BLaER1 treated with 17β-estradiol and CSF1 and Interleukin-3, amounts not matched to agents 10 nM and 100 nM (cell line): ENCODE measurements at regions not wholly inside any gene's neighbourhood (a gene's known extent, or its start where the extent isn't known, plus 50 kb on each side); places are given as distances from the start of the nearest gene placed in this dataset.

ENCODE experiments used
- H3K27ac ChIP-seq, 11 experiments: shearing (Covaris generic); formaldehyde crosslinking; 2 replicates each; pipeline ENCODE4 v1.8.1; 2022
- H3K27me3 ChIP-seq, 11 experiments: shearing (Covaris generic); formaldehyde crosslinking; 2 replicates each; pipeline ENCODE4 v1.8.1; 2022
- H3K36me3 ChIP-seq, 11 experiments: shearing (Covaris generic); formaldehyde crosslinking; 2 replicates each; pipeline ENCODE4 v1.8.1; 2022
- H3K4me1 ChIP-seq, 10 experiments: shearing (Covaris generic); formaldehyde crosslinking; 2 replicates each; pipeline ENCODE4 v1.8.1; 2022
- H3K4me2 ChIP-seq, 11 experiments: shearing (Covaris generic); formaldehyde crosslinking; 2 replicates each; pipeline ENCODE4 v1.8.1; 2022
- H3K4me3 ChIP-seq, 10 experiments: shearing (Covaris generic); formaldehyde crosslinking; 2 replicates each; pipeline ENCODE4 v1.8.1; 2022
- H3K9ac ChIP-seq, 11 experiments: shearing (Covaris generic); formaldehyde crosslinking; 2 replicates each; pipeline ENCODE4 v1.8.1; 2022
- H3K9me3 ChIP-seq, 11 experiments: shearing (Covaris generic); formaldehyde crosslinking; replicated peaks in 1 of 11; 2 replicates each; pipeline ENCODE4 v1.8.1; 2022
- H4K20me1 ChIP-seq, 11 experiments: shearing (Covaris generic); formaldehyde crosslinking; 2 replicates each; pipeline ENCODE4 v1.8.1; 2022
- Cebpa-rat ChIP-seq, 11 experiments: shearing (Covaris generic); IDR thresholded peaks; 2 replicates each; pipeline ENCODE4 v1.8.1; 2022

DNA sequence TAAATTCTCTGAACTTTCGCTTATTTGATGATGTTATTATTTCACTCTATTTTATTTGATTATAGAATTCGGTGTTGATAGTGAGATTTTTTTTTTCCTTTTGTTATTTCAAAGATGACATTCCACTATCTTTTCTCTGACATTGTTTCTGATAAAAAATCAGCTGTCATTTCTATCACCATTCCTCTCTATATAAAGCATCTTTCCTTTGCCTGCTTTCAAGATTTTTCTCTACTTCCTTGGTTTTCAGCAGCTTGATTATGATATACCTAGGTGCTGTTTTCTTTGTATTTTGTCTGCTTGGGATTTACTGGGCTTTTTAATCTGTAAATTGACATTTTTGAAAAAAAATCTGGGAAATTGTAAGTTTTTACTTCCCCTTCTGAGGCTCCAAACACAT is 344.0 kb downstream of the HLX start:
- Histone ChIP-seq H3K4me3 (no peak overlapping the region), H3K4me2 (no peak overlapping the region), H3K9ac (no peak overlapping the region), H3K27ac (no peak overlapping the region), H3K9me3 (peaks cover 0 to 20% (median 6%) of the 10 kb centered on the region in 11 experiments; a peak in 8 of 22 replicates), H4K20me1 (no peaks in the 10 kb centered on the region), H3K4me1 (no peaks in the 10 kb centered on the region), H3K27me3 (no peaks in the 10 kb centered on the region), H3K36me3 (no peaks in the 10 kb centered on the region)
- TF ChIP-seq Cebpa-rat (IDR thresholded peaks at IDR 0.05) = no peak

DNA sequence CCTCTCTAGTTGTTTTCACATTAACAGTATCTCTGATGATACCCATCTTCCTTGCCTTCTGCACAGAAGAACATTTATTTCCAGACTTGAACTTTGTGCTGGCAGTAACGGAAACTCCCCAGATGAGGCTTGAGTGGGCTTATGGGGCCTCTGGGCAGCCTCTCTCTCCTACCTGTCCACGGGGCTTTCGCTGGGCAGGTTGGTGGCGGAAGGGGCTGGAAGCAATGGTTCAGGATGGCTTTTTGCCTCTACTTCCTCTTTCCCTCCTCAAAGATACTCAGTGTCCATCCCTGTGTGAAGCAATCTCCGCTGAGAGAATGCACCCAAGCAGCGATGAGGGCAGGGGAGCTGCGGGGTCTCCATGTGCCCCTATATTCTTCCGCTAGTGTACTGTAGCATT is 348.2 kb downstream of the HLX start:
- Histone ChIP-seq H3K9me3 (peaks cover 0 to 20% (median 6%) of the 10 kb centered on the region in 11 experiments; a peak in 8 of 22 replicates), H4K20me1 (no peaks in the 10 kb centered on the region), H3K36me3 (no peaks in the 10 kb centered on the region), H3K9ac (no peak overlapping the region), H3K4me2 (no peak overlapping the region), H3K4me3 (no peak overlapping the region), H3K27ac (no peak overlapping the region), H3K4me1 (peaks cover 0 to 6% (median 0%) of the 10 kb centered on the region in 10 experiments; a peak in 5 of 20 replicates), H3K27me3 (no peaks in the 10 kb centered on the region)
- no peak for TF ChIP-seq Cebpa-rat (IDR thresholded peaks at IDR 0.05)

DNA sequence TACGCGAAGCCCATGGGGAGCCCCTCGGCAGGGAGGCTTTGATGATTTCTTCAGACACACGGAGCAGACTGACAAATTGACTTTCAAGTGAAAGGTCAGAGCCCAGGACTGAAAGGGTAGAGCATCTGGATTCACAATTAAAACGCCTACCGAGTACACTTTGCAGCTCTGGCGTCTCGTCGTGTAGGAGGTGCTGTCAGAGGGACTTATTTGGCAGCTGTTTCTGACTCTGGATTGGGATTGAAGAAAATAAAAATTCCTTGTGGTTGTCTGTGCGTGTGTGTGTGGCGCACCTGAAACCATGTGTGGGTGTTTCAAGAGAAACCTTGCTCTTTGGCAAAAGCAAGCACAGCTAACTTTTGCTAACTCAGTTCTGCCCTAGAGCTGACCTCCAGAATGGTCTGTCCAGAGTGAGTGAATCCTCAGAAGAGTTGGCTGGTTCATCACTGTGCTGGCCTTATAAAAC is 348.7 kb downstream of the HLX start:
- H3K27me3 ChIP-seq = no peaks in the 10 kb centered on the region
- no peak for TF ChIP-seq Cebpa-rat (IDR thresholded peaks at IDR 0.05)
- H4K20me1 ChIP-seq = no peaks in the 10 kb centered on the region
- H3K27ac ChIP-seq = no peak overlapping the region
- peaks cover 0 to 20% (median 6%) of the 10 kb centered on the region in 11 experiments; a peak in 8 of 22 replicates for H3K9me3 ChIP-seq
- no peak overlapping the region for H3K9ac ChIP-seq
- no peak overlapping the region for H3K4me2 ChIP-seq
- H3K4me1 ChIP-seq = peaks cover 0 to 6% (median 0%) of the 10 kb centered on the region in 10 experiments; a peak in 5 of 20 replicates
- H3K4me3 ChIP-seq = no peak overlapping the region
- no peaks in the 10 kb centered on the region for H3K36me3 ChIP-seq

DNA sequence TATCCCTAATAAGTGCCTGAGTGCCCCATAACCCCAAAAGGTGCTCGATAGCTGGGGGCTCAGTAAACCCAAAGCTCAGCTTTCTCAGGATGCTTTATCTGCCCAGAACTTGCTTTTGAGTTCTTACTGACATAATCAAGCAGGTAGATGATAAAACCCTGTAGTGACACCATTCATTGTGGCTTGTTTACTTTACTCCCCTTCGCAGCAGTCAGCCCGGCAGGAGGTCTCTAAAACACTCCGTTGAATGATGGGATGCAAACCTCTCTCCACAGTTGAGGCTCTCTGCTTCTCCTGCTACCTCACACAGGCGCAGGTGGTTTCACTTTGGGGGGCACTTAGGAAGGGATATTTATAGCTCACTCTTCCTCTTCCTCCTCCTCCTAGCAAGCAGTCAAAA is 349.4 kb downstream of the HLX start:
- peak overlapping the region in 1 of 11 experiments; percentile 37; a peak in 1 of 22 replicates for H3K4me2 ChIP-seq
- no peaks in the 10 kb centered on the region for H3K36me3 ChIP-seq
- H4K20me1 ChIP-seq = no peaks in the 10 kb centered on the region
- H3K27ac ChIP-seq = no peak overlapping the region
- peaks cover 0 to 20% (median 7%) of the 10 kb centered on the region in 11 experiments; a peak in 14 of 22 replicates for H3K9me3 ChIP-seq
- no peak overlapping the region for H3K4me3 ChIP-seq
- peaks cover 0 to 6% (median 0%) of the 10 kb centered on the region in 10 experiments; a peak in 5 of 20 replicates for H3K4me1 ChIP-seq
- H3K27me3 ChIP-seq = no peaks in the 10 kb centered on the region
- TF ChIP-seq Cebpa-rat (IDR thresholded peaks at IDR 0.05) = no peak
- H3K9ac ChIP-seq = no peak overlapping the region

DNA sequence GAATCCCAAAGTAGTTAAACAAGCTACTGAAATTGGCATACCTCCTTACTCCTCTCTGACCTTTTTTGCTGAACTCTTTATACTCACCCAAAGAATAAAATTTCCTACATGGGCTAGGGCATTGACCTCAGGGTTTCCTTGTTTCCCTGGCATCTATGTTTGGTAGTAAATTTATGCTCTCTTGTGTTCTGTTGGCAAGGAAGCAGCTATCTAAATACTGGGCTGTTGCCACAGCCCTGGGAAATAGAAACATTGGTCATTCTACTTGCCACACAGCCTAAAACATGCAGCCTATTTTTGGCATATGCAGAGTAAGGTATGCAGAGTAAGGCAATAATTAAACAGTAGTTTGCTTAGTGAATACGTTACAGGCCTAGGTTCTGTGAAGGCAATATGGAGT is 351.4 kb downstream of the HLX start:
- H3K27ac ChIP-seq = no peak overlapping the region
- no peaks in the 10 kb centered on the region for H3K36me3 ChIP-seq
- no peaks in the 10 kb centered on the region for H3K27me3 ChIP-seq
- H3K4me2 ChIP-seq = no peak overlapping the region
- peaks cover 0 to 6% (median 0%) of the 10 kb centered on the region in 10 experiments; a peak in 5 of 20 replicates for H3K4me1 ChIP-seq
- H3K4me3 ChIP-seq = no peak overlapping the region
- H4K20me1 ChIP-seq = no peaks in the 10 kb centered on the region
- H3K9me3 ChIP-seq = peaks cover 0 to 12% (median 8%) of the 10 kb centered on the region in 11 experiments; a peak in 13 of 22 replicates
- no peak for TF ChIP-seq Cebpa-rat (IDR thresholded peaks at IDR 0.05)
- no peak overlapping the region for H3K9ac ChIP-seq

DNA sequence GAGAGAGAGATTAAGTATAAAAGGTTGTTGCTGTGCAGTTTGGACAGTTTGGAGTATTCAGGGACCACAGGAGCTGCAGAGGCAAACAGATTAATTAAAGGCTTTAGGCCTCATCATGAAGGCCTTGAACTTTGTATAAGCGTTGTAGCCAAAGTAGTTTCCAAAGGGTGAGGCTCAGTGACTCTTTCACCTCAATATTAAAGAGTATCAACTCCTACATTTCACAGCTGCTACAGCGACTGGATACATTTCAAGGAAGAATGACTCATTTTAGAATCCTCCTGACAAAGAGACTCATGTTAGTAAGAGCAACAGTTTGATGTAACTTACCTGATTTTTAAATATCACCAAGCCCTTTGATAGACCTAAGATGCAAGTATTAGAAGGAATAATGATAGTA is 355.5 kb downstream of the HLX start:
- no peaks in the 10 kb centered on the region for H3K27me3 ChIP-seq
- no peaks in the 10 kb centered on the region for H3K36me3 ChIP-seq
- 0 out of 20 replicates have a peak, but pooled peaks cover 0 to 5% (median 0%) of the 10 kb centered on the region in 10 experiments for H3K4me1 ChIP-seq
- no peak overlapping the region for H3K4me3 ChIP-seq
- H3K9me3 ChIP-seq = peaks cover 0 to 19% (median 8%) of the 10 kb centered on the region in 11 experiments; a peak in 13 of 22 replicates
- TF ChIP-seq Cebpa-rat (IDR thresholded peaks at IDR 0.05) = no peak
- H4K20me1 ChIP-seq = no peaks in the 10 kb centered on the region
- no peak overlapping the region for H3K4me2 ChIP-seq
- H3K27ac ChIP-seq = no peak overlapping the region
- H3K9ac ChIP-seq = no peak overlapping the region

DNA sequence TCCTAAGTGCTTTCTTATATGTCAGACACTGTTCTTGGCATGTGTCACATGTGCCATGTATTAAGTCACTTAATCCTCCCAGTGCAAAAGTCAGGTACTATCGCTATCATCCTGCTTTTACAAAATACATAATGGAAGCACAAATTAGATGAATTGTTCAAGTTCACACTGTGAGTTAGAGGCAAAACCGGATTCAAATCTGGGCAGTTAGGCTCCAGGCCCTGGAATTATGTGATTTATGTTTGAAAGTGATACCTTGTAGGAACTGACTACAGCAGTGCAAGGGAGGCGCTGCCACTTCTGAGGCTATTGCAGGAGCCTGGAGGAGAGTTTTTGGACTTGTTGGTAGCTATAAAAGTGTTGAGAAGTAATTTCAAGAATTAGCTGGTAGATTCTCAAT is 358.3 kb downstream of the HLX start:
- no peak for TF ChIP-seq Cebpa-rat (IDR thresholded peaks at IDR 0.05)
- no peaks in the 10 kb centered on the region for H3K36me3 ChIP-seq
- H4K20me1 ChIP-seq = no peaks in the 10 kb centered on the region
- H3K27me3 ChIP-seq = no peaks in the 10 kb centered on the region
- no peak overlapping the region for H3K27ac ChIP-seq
- no peak overlapping the region for H3K4me2 ChIP-seq
- H3K9ac ChIP-seq = no peak overlapping the region
- peaks cover 0 to 19% (median 8%) of the 10 kb centered on the region in 11 experiments; a peak in 13 of 22 replicates for H3K9me3 ChIP-seq
- H3K4me3 ChIP-seq = no peak overlapping the region
- peaks cover 0 to 6% (median 0%) of the 10 kb centered on the region in 10 experiments; a peak in 1 of 20 replicates for H3K4me1 ChIP-seq

DNA sequence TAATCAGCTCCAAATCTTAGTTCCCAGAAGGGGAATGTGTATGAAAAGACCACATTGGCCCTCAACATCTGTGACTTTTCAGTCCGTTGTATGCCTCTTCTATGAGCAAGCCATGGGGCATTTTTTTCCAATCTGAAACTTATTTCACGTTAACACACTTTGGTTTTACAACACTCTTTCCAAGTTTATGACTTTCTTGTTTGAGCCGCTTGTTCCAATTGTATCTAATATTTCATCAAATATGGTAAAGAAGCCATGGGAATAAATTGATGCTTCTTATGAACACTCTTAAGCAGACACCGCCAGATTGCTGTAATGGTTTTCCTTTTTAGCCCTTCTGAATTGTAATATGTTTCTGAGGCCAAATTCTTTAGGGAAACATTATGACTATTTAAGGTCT is 359.9 kb downstream of the HLX start:
- Histone ChIP-seq H3K9ac (no peak overlapping the region), H3K27me3 (no peaks in the 10 kb centered on the region), H3K27ac (no peak overlapping the region), H4K20me1 (no peaks in the 10 kb centered on the region), H3K9me3 (peaks cover 0 to 8% (median 0%) of the 10 kb centered on the region in 11 experiments; a peak in 2 of 22 replicates), H3K4me1 (peaks cover 0 to 6% (median 0%) of the 10 kb centered on the region in 10 experiments; a peak in 1 of 20 replicates), H3K36me3 (no peaks in the 10 kb centered on the region), H3K4me2 (0 out of 22 replicates have a peak overlapping the region, but pooled peaks of 1 of the 11 experiments have one; percentile 13), H3K4me3 (no peak overlapping the region)
- no peak for TF ChIP-seq Cebpa-rat (IDR thresholded peaks at IDR 0.05)

DNA sequence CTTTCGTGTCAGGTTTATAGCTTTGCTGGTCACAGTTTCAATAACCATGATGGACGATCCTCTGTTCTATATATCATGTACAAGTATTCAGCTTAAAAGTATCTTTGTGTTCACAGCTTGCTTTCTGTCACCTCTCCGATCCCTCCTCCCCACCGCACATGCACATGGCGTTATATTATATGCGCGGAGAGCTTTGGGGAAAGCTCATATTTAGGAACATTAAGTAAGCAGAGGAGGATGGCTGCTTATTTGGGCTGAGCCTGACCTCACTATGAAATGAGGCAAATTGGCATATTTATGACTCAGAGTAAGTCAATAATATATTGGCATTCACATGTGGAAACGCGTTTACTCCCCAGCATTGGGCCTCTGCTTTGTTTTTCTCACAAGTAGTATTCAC is 360.5 kb downstream of the HLX start:
- no peaks in the 10 kb centered on the region for H3K27me3 ChIP-seq
- H4K20me1 ChIP-seq = no peaks in the 10 kb centered on the region
- no peak overlapping the region for H3K9ac ChIP-seq
- peaks cover 0 to 6% (median 0%) of the 10 kb centered on the region in 10 experiments; a peak in 1 of 20 replicates for H3K4me1 ChIP-seq
- H3K9me3 ChIP-seq = 0 out of 22 replicates have a peak, but pooled peaks cover 0 to 8% (median 0%) of the 10 kb centered on the region in 11 experiments
- TF ChIP-seq Cebpa-rat (IDR thresholded peaks at IDR 0.05) = no peak
- H3K4me3 ChIP-seq = no peak overlapping the region
- H3K36me3 ChIP-seq = no peaks in the 10 kb centered on the region
- 0 out of 22 replicates have a peak overlapping the region, but pooled peaks of 1 of the 11 experiments have one; percentile 13 for H3K4me2 ChIP-seq
- no peak overlapping the region for H3K27ac ChIP-seq

DNA sequence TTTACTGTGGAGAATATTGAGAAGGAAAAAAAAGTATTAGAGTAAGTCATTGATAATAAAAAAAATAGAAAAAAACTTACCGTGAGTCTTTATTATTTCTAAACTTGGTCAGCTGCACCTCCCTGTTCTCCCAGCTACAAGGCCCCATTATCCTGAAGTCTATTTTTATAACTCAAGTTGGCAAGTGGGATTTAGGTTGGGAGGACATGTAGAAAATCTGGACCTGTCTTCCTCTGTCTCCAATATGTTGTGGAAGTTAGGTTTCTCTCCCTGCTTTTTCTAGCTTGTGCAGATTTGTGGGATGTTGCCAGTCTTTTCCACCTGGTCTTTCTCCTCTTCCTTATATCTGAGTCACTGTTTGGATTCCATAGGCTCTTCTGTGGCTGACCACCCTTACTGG is 361.4 kb downstream of the HLX start:
- peaks cover 0 to 6% (median 0%) of the 10 kb centered on the region in 10 experiments; a peak in 1 of 20 replicates for H3K4me1 ChIP-seq
- TF ChIP-seq Cebpa-rat (IDR thresholded peaks at IDR 0.05) = no peak
- no peaks in the 10 kb centered on the region for H4K20me1 ChIP-seq
- H3K36me3 ChIP-seq = no peaks in the 10 kb centered on the region
- H3K27ac ChIP-seq = no peak overlapping the region
- 0 out of 22 replicates have a peak, but pooled peaks cover 0 to 8% (median 0%) of the 10 kb centered on the region in 11 experiments for H3K9me3 ChIP-seq
- no peak overlapping the region for H3K9ac ChIP-seq
- H3K4me3 ChIP-seq = no peak overlapping the region
- H3K27me3 ChIP-seq = no peaks in the 10 kb centered on the region
- 0 out of 22 replicates have a peak overlapping the region, but pooled peaks of 1 of the 11 experiments have one; percentile 2 for H3K4me2 ChIP-seq
